ENCODE measurements at regions not wholly inside any gene's neighbourhood (a gene's known extent, or its start where the extent isn't known, plus 50 kb on each side); places are given as distances from the start of the nearest gene placed in this dataset.

GRCh38 chr15:39433376-39433775 is 147.5 kb upstream of the THBS1 start:
- FAIRE-seq (no peak), DNase-seq (ENCODE audit: low spot score) (no peak)

GRCh38 chr15:39434163-39434562 is 146.7 kb upstream of the THBS1 start:
- no peak for DNase-seq (ENCODE audit: low spot score)
- FAIRE-seq = no peak

GRCh38 chr15:39434751-39435238 is 146.1 kb upstream of the THBS1 start:
- no peak for FAIRE-seq

GRCh38 chr15:39435244-39435643 is 145.6 kb upstream of the THBS1 start:
- no peak for DNase-seq (ENCODE audit: low spot score)
- FAIRE-seq = no peak

More at GRCh38 chr15:39434751-39435238, 146.1 kb upstream of the THBS1 start:
- DNase-seq (ENCODE audit: low spot score) = no peak

GRCh38 chr15:39438260-39438659 is 142.6 kb upstream of the THBS1 start:
- FAIRE-seq = no peak

GRCh38 chr15:39438799-39439592 is 141.9 kb upstream of the THBS1 start:
- DNase-seq (ENCODE audit: low spot score) (no peak), FAIRE-seq (no peak)

More at GRCh38 chr15:39438260-39438659, 142.6 kb upstream of the THBS1 start:
- no peak for DNase-seq (ENCODE audit: low spot score)

GRCh38 chr15:39442898-39443297 is 138.0 kb upstream of the THBS1 start:
- DNase-seq (ENCODE audit: low spot score) (no peak), FAIRE-seq (no peak)

- DNase-seq (ENCODE audit: low spot score) = no peak
- no peak for FAIRE-seq
These were observed 137.1 kb upstream of the THBS1 start for GRCh38 chr15:39443659-39444219.

GRCh38 chr15:39444735-39445470 is 136.0 kb upstream of the THBS1 start:
- DNase-seq (ENCODE audit: low spot score) (no peak), FAIRE-seq (no peak)

- DNase-seq (ENCODE audit: low spot score) = no peak
- FAIRE-seq = no peak
These were observed 134.9 kb upstream of the THBS1 start for GRCh38 chr15:39445931-39446330.

- DNase-seq (ENCODE audit: low spot score) = no peak
- no peak for FAIRE-seq
These were observed 133.5 kb upstream of the THBS1 start for GRCh38 chr15:39447346-39447745.

- FAIRE-seq (no peak), DNase-seq (ENCODE audit: low spot score) (no peak)
These were observed 133.0 kb upstream of the THBS1 start for GRCh38 chr15:39447881-39448280.

GRCh38 chr15:39448409-39448808 is 132.5 kb upstream of the THBS1 start:
- DNase-seq (ENCODE audit: low spot score) (no peak), FAIRE-seq (no peak)

- DNase-seq (ENCODE audit: low spot score) (no peak), FAIRE-seq (no peak)
These were observed 129.7 kb upstream of the THBS1 start for GRCh38 chr15:39451121-39451688.

- FAIRE-seq = no peak
- no peak for DNase-seq (ENCODE audit: low spot score)
These were observed 129.0 kb upstream of the THBS1 start for GRCh38 chr15:39451871-39452270.

GRCh38 chr15:39453620-39454019 is 127.3 kb upstream of the THBS1 start:
- no peak for FAIRE-seq
- no peak for DNase-seq (ENCODE audit: low spot score)

- DNase-seq (ENCODE audit: low spot score) = no peak
- FAIRE-seq = no peak
These were observed 126.5 kb upstream of the THBS1 start for GRCh38 chr15:39454189-39454986.

GRCh38 chr15:39455471-39455991 is 125.3 kb upstream of the THBS1 start:
- DNase-seq (ENCODE audit: low spot score) = no peak
- no peak for FAIRE-seq

GRCh38 chr15:39456159-39456558 is 124.7 kb upstream of the THBS1 start:
- FAIRE-seq (no peak), DNase-seq (ENCODE audit: low spot score) (no peak)

GRCh38 chr15:39456582-39457330 is 124.1 kb upstream of the THBS1 start:
- FAIRE-seq (no peak), DNase-seq (ENCODE audit: low spot score) (no peak)
